Caki2 (cell line): ENCODE measurements at regions not wholly inside any gene's neighbourhood (a gene's known extent, or its start where the extent isn't known, plus 50 kb on each side); places are given as distances from the start of the nearest gene placed in this dataset.
A peak's percentile ranks its signal among the peaks of the same experiment; 100 is the strongest.
"Not testable (repeated sequence)": the region's sequence is repeated elsewhere in the genome, so short reads cannot be mapped to it uniquely, and the experiment has no call there.

Experiments
- DNase-seq: peaks from one replicate; pipeline ENCODE4 v3.0.0-alpha.2; 2015; ENCODE audit warnings: low read depth
- in situ Hi-C: cut with HindIII; loops from 2 replicates; pipeline ENCODE4 v1.10.0; 2016; ENCODE audit warnings: low sequenced_read_pairs, low pct_unique_long_range_greater_than_20kb, mixed read lengths

DNA sequence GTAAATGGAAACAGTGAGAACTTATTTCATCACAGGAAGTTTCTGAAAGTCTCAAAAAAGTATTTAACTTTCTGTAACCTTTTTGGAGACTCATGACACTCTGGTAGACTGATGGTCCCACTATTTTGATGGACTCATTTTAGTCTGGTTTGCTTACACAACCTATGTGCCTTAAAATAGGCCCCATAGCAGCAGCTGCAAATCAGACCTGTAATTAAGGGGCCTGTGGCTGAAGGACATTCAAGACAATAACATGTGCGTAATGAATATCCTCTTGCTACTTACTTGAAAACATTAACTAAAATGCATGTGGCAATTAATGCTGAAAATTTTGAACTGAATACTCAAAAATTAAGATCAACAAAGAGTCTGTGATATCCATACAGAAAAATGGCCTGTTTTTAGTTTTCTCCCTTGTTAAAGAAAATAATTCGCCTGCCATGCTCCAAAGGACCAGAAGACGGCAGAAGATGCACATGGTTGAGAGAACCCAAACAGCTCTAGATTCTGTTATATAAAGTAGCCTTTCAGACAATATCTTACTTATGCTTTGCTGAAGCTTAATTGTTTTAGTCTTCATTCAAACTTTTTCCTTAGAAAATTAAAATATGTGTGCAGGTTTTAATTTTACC lies 568.5 kb downstream of the KCNA4 start:
- in situ Hi-C loops = no loop called here
- peak; percentile 9 for DNase-seq

GRCh38 chr11:29447821-29448220 lies 569.0 kb downstream of the KCNA4 start:
- DNase-seq = no peak
- in situ Hi-C loops = no loop called here

- DNase-seq = no peak
- in situ Hi-C loops = no loop called here
Observed at GRCh38 chr11:29446132-29446531, 570.7 kb downstream of the KCNA4 start.

DNA sequence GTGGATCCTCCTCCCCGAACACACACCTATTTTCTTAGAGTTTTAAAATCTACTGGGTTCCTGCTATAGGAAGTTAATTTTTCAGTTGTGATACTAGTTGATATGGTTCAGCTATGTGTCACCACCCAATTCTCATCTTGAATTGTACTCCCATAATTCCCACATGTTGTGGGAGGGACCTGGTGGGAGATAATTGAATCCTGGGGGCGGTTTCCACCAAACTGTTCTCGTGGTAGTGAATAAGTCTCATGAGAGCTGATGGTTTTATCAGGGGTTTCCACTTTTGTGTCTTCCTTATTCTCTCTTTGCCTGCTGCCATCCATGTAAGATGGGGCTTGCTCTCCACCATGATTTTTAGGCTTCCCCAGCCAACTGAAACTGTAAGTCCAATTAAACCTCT lies 571.6 kb downstream of the KCNA4 start:
- DNase-seq, in situ Hi-C loops: not testable (repeated sequence)

- DNase-seq = no peak
- in situ Hi-C loops = no loop called here
Observed at GRCh38 chr11:29438815-29439214, 578.0 kb downstream of the KCNA4 start.

DNA sequence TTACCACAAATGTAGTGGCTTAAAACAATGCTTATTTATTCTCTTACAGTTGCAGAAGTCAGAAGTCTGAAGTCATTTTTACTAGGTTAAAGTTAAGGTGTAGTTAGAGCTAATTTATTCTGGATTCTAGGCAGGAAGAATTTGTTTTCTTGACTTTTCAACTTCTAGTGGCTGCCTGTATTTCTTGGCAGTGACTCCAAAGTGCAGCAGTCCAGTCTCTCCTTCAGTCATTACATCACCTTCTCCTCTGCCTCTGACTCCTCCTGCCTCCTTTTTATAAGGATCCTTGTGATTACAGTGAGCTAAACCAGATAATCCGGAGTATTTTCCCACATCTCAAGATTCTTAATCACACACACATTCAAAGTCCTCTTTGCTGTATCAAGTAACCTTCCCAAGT lies 581.4 kb downstream of the KCNA4 start:
- DNase-seq = peak; percentile 30
- in situ Hi-C loops = no loop called here

- peak; percentile 9 for DNase-seq
- in situ Hi-C loops = no loop called here
Observed at GRCh38 chr11:29432719-29433325, 584.0 kb downstream of the KCNA4 start.

- in situ Hi-C loops = no loop called here
- no peak for DNase-seq
Observed at GRCh38 chr11:29405305-29405704, 611.5 kb downstream of the KCNA4 start.

DNA sequence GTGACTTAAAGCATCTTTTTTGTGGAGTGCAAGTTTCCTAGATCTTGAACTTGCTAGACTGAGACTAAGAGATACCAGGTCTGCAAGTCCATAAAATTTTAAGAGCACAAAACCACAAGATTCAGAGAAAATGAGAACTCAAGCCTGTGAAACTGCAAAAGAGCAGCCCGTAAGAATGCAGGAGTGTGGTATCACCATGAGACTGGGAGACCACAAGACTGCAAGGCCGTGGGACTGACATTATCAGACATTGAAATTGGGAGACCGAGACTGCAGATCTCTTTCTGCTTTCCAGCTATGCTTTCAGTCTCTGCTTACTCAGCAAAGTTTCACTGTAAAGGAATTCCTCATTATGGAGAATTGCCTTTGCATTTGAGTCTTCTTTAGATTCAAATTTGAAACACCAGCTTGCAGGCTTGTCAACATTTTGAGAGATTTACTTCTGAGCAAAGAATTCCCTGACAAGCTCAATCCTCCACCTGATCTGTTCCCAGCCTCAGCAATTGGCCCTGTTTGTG lies 621.2 kb downstream of the KCNA4 start:
- in situ Hi-C loops = no loop called here

DNA sequence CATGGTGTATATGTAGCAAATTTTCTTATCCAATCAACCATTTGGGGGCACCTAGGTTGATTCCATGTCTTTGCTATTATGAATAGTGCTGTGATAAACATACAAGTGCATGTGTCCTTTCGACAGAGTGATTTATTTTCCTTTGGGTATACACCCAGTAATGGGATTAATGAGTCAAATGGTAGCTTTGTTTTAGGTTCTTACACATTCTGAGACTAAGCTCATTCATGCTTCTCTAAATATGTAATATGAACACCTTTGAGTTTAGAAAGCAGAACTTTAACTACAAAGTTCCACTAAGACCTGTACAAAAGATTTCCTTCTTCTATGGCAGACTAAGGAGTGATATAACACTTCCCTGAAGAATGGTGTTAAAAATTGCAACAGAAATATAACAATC lies 627.0 kb downstream of the KCNA4 start:
- in situ Hi-C loops = no loop called here
- DNase-seq = no peak

More for the DNA sequence above, 621.2 kb downstream of the KCNA4 start:
- DNase-seq = no peak

DNA sequence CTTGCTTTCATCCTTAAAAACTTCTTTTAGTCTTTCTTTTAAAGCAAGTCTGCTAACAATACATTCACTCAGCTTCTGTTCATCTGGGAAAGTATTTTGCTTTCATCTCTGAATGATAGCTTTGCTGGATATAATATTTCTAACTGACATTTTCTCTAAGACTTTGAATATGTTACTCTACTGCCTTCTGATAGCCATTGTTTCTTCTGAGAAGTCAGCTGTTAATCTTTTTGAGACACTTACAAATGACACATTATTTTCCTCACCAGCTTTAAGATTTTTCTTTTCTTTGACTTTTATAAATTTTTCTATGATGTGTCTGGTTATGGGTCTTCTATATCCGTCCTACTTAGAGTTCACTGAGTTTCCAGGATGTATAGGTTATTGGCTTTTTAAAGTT lies 643.1 kb downstream of the KCNA4 start:
- no peak for DNase-seq
- in situ Hi-C loops = no loop called here

GRCh38 chr11:29368126-29368525 lies 648.7 kb downstream of the KCNA4 start:
- DNase-seq = no peak
- in situ Hi-C loops = no loop called here

- in situ Hi-C loops = no loop called here
- no peak for DNase-seq
Observed at GRCh38 chr11:29364006-29364405, 652.8 kb downstream of the KCNA4 start.

- in situ Hi-C loops = no loop called here
- DNase-seq = no peak
Observed at GRCh38 chr11:29361369-29361768, 655.5 kb downstream of the KCNA4 start.

DNA sequence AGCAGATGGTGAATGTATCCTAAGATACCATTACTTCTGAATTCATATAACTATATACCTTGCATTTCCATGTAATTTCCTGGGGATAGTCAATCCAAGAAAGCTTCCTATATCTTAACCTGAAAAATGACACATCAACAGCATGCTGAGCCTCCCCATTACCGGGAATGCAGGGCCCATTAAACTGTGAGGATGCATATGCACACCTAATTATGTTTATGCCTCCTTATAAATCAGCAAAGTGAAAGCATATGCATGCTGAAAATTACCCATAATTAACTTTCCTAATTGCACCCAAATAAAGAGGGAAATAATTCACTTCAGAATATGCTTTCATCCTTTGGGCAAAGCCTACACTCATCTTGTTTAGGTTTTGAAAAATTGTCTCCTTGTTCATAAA lies 663.0 kb downstream of the KCNA4 start:
- DNase-seq = no peak
- in situ Hi-C loops = no loop called here

DNA sequence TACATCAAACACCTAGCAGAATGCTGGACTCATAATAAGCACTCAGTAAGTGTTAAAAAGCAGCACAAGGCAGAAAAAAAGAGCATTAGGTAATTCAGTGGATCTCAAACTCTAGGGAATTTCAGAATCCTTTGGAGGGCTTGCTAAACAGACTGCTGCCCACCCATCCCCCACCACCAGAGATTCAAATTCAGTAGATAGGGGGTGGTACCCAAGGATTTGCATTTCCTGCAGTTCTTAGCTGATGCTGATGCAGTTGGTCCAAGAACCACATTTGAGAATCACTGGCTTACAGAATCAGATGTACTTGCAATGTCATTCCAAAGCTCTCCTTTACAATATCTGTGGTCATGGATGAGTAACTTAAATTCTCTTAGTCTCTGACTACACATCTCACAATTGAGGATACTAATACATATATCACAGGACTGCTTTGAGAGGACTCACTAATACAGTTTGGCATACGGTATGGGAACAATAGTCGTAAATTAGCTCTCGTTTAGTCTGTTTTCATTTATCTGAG lies 664.5 kb downstream of the KCNA4 start:
- no peak for DNase-seq
- in situ Hi-C loops = no loop called here

DNA sequence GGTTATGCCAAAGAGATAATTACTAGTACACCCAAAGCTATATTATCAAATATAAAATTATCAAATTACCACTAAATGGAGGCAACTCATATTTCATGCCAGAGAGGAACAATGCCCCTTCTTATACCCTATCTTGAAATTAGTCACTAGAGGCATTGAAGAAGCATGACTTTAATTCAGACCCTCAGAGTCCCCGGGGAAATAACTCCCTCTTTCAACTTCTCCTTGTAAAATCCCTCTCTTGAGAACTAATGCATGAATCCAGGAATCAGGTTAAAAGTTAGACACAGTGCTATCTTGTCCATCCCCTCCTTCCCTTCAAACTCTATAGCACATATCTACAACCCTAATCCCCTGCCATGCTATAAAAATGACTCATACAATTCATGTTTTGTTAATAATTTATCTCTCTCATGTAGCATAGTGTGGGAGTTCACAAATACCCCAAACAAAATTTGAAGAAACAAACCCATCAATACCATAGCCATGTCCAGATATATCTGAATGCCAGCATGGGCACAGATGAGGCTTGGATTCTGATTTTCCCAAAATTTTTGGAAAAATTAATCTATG lies 665.4 kb downstream of the KCNA4 start:
- DNase-seq = no peak
- in situ Hi-C loops = no loop called here

GRCh38 chr11:29343465-29344333 lies 673.1 kb downstream of the KCNA4 start:
- in situ Hi-C loops = no loop called here
- peak; percentile 50 for DNase-seq
